GM23338 (cell line): ENCODE measurements at regions not wholly inside any gene's neighbourhood (a gene's known extent, or its start where the extent isn't known, plus 50 kb on each side); places are given as distances from the start of the nearest gene placed in this dataset.

Experiments
- ATAC-seq: fragments of 200-7000 bp; cut with Tn5 transposase; 3 replicates; pipeline ENCODE4 v1.9.1; 2020
- DNase-seq: peaks from one replicate; pipeline ENCODE4 v3.0.0-alpha.2; 2015; ENCODE audit warnings: low spot score
- H2AFZ ChIP-seq: fragments of 200-600 bp; sonication (generic); 2 replicates; pipeline ENCODE4 v1.8.0; 2016; ENCODE audit warnings: antibody characterized with exemption, mild to moderate bottlenecking, moderate library complexity
- H3F3A ChIP-seq: fragments of 200-600 bp; sonication (generic); replicated peaks from 2 replicates; pipeline ENCODE4 v1.8.0; 2017; ENCODE audit warnings: antibody characterized with exemption, mixed run types, low read depth
- H3K27ac ChIP-seq: fragments of 200-600 bp; sonication (generic); 2 replicates; pipeline ENCODE4 v1.6.1; 2016; ENCODE audit warnings: low read depth
- H3K27me3 ChIP-seq: fragments of 200-600 bp; sonication (generic); 2 replicates; pipeline ENCODE4 v1.8.0; 2016; ENCODE audit warnings: mild to moderate bottlenecking, mixed run types, moderate library complexity; ENCODE audit not compliant: insufficient read depth
- H3K36me3 ChIP-seq: fragments of 200-600 bp; sonication (generic); 2 replicates; pipeline ENCODE4 v1.8.0; 2016; ENCODE audit warnings: mild to moderate bottlenecking; ENCODE audit not compliant: insufficient read depth
- H3K4me1 ChIP-seq: fragments of 200-600 bp; sonication (generic); 2 replicates; pipeline ENCODE4 v1.8.0; 2016; ENCODE audit warnings: mild to moderate bottlenecking, moderate library complexity; ENCODE audit not compliant: insufficient read depth
- H3K4me2 ChIP-seq: fragments of 200-600 bp; sonication (generic); 2 replicates; pipeline ENCODE4 v1.7.1; 2017; ENCODE audit warnings: mixed run types
- H3K4me3 ChIP-seq: fragments of 200-600 bp; sonication (generic); 2 replicates; pipeline ENCODE4 v1.6.1; 2016; ENCODE audit warnings: mixed run types
- H3K79me2 ChIP-seq: fragments of 200-600 bp; sonication (generic); replicated peaks from 2 replicates; pipeline ENCODE4 v1.8.0; 2017; ENCODE audit warnings: mild to moderate bottlenecking; ENCODE audit not compliant: insufficient read depth
- H3K9me2 ChIP-seq: fragments of 200-600 bp; sonication (generic); 2 replicates; pipeline ENCODE4 v1.8.0; 2017; ENCODE audit not compliant: insufficient read depth
- H4K20me1 ChIP-seq: fragments of 200-600 bp; sonication (generic); replicated peaks from 2 replicates; pipeline ENCODE4 v1.8.0; 2017; ENCODE audit warnings: mild to moderate bottlenecking; ENCODE audit not compliant: insufficient read depth
- H3K27ac Mint-ChIP-seq: 2 replicates; pipeline ENCODE4 v1.8.0; 2020; ENCODE audit warnings: inconsistent platforms, mild to moderate bottlenecking, moderate library complexity, mixed read lengths
- H3K27me3 Mint-ChIP-seq: 3 replicates; pipeline ENCODE4 v1.8.0; 2022; ENCODE audit warnings: low read depth, mild to moderate bottlenecking, moderate library complexity, mixed read lengths, inconsistent platforms; ENCODE audit not compliant: insufficient read depth, poor library complexity
- H3K36me3 Mint-ChIP-seq: 3 replicates; pipeline ENCODE4 v1.8.0; 2021; ENCODE audit warnings: low read depth, mild to moderate bottlenecking, inconsistent platforms, moderate library complexity, mixed read lengths
- H3K4me1 Mint-ChIP-seq: 3 replicates; pipeline ENCODE4 v1.8.0; 2020; ENCODE audit warnings: mild to moderate bottlenecking, inconsistent platforms, mixed read lengths
- H3K4me3 Mint-ChIP-seq: 3 replicates; pipeline ENCODE4 v1.8.0; 2021; ENCODE audit warnings: moderate library complexity, mild to moderate bottlenecking, inconsistent platforms, mixed read lengths
- H3K9me3 Mint-ChIP-seq: 3 replicates; pipeline ENCODE4 v1.8.0; 2020; ENCODE audit warnings: moderate library complexity, mild to moderate bottlenecking, inconsistent platforms, mixed read lengths
- CREB1 ChIP-seq: fragments of 250-450 bp; sonication (Bioruptor Pico); IDR thresholded peaks from 2 replicates; pipeline ENCODE4 v1.5.0; 2020; ENCODE audit warnings: low read depth, mild to moderate bottlenecking, moderate library complexity
- EZH2 ChIP-seq: fragments of 200-600 bp; sonication (generic); IDR thresholded peaks from one replicate; pipeline ENCODE4 v1.8.0; 2017; ENCODE audit warnings: antibody characterized with exemption, mild to moderate bottlenecking, low read depth; ENCODE audit not compliant: unreplicated experiment
- EZH2phosphoT487 ChIP-seq: fragments of 200-600 bp; sonication (generic); IDR thresholded peaks from one replicate; pipeline ENCODE4 v1.8.1; 2018; ENCODE audit warnings: antibody characterized with exemption; ENCODE audit not compliant: unreplicated experiment
- JUNB ChIP-seq: IDR thresholded peaks from one replicate; pipeline ENCODE4 v1.6.1; 2016; ENCODE audit warnings: antibody characterized with exemption; ENCODE audit not compliant: unreplicated experiment
- NANOG ChIP-seq: IDR thresholded peaks from 2 replicates; pipeline ENCODE4 v1.6.1; 2016; ENCODE audit warnings: antibody characterized with exemption, borderline replicate concordance
- POLR2AphosphoS5 ChIP-seq: IDR thresholded peaks from 2 replicates; pipeline ENCODE4 v1.6.1; 2016; ENCODE audit warnings: antibody characterized with exemption, low read depth
- REST ChIP-seq: IDR thresholded peaks from one replicate; pipeline ENCODE4 v1.6.1; 2018; ENCODE audit warnings: antibody characterized with exemption; ENCODE audit not compliant: unreplicated experiment
- STAT1 ChIP-seq: IDR thresholded peaks from one replicate; pipeline ENCODE4 v1.6.1; 2016; ENCODE audit warnings: antibody characterized with exemption; ENCODE audit not compliant: unreplicated experiment
- ZNF114 ChIP-seq: fragments of 250-450 bp; sonication (Bioruptor Pico); IDR thresholded peaks from 2 replicates; pipeline ENCODE4 v1.5.0; 2020; ENCODE audit warnings: mild to moderate bottlenecking, moderate library complexity
- ZNF331 ChIP-seq: fragments of 250-450 bp; sonication (Bioruptor Pico); IDR thresholded peaks from 2 replicates; pipeline ENCODE4 v1.5.0; 2020; ENCODE audit warnings: low read depth, mild to moderate bottlenecking, moderate library complexity
- ZNF462 ChIP-seq: fragments of 250-450 bp; sonication (Bioruptor Pico); IDR thresholded peaks from 2 replicates; pipeline ENCODE4 v1.5.0; 2020; ENCODE audit warnings: mild to moderate bottlenecking, moderate library complexity
- TF ChIP-seq, protein P1 (sequence below): IDR thresholded peaks from 2 replicates; pipeline ENCODE4 v1.6.1; 2016; ENCODE audit warnings: antibody characterized with exemption
- TF ChIP-seq, protein P2 (sequence below), 2 experiments: fragments of 200-600 bp in 1 of 2; sonication (generic) in 1 of 2; conservative IDR thresholded peaks; 2 replicates each; pipeline versions ENCODE4 v1.5.1 to v1.6.1; 2016 to 2017; ENCODE audit warnings: antibody characterized with exemption in 2 of 2, low read depth in 2 of 2, mild to moderate bottlenecking in 2 of 2, moderate library complexity in 1 of 2

GRCh38 chr6:43884652-43885022 is 114.6 kb downstream of the VEGFA start:
- peaks cover 5% of the 10 kb centered on the region; the same call in 2 of the 3 replicates for H3K4me1 Mint-ChIP-seq
- Histone ChIP-seq H3K4me1 (no peaks in the 10 kb centered on the region), H3K27me3 (no peaks in the 10 kb centered on the region), H4K20me1 (no peaks in the 10 kb centered on the region), H3K79me2 (no peaks in the 10 kb centered on the region), H3K36me3 (no peaks in the 10 kb centered on the region), H2AFZ (no peak overlapping the region), H3K27ac (no peak overlapping the region), H3K4me2 (no peak overlapping the region), H3K4me3 (no peak overlapping the region), H3F3A (no peaks in the 10 kb centered on the region), H3K9me2 (no peaks in the 10 kb centered on the region)
- H3K27ac Mint-ChIP-seq = no peak overlapping the region
- no peaks in the 10 kb centered on the region for H3K9me3 Mint-ChIP-seq
- ATAC-seq (no peak), DNase-seq (no peak)
- H3K36me3 Mint-ChIP-seq = no peaks in the 10 kb centered on the region
- no peak overlapping the region for H3K4me3 Mint-ChIP-seq
- peaks cover 1% of the 10 kb centered on the region for H3K27me3 Mint-ChIP-seq
- TF ChIP-seq ZNF331 (CRISPR knock-in tag) (no peak), NANOG (no peak), EZH2 (no peak), JUNB (no peak), POLR2AphosphoS5 (no peak), EZH2phosphoT487 (no peak), ZNF114 (CRISPR knock-in tag) (no peak), STAT1 (no peak), ZNF462 (no peak), CREB1 (CRISPR knock-in tag) (no peak), REST (no peak)
- TF ChIP-seq, protein P1, sequence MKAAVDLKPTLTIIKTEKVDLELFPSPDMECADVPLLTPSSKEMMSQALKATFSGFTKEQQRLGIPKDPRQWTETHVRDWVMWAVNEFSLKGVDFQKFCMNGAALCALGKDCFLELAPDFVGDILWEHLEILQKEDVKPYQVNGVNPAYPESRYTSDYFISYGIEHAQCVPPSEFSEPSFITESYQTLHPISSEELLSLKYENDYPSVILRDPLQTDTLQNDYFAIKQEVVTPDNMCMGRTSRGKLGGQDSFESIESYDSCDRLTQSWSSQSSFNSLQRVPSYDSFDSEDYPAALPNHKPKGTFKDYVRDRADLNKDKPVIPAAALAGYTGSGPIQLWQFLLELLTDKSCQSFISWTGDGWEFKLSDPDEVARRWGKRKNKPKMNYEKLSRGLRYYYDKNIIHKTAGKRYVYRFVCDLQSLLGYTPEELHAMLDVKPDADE = no peak
- TF ChIP-seq, protein P2, sequence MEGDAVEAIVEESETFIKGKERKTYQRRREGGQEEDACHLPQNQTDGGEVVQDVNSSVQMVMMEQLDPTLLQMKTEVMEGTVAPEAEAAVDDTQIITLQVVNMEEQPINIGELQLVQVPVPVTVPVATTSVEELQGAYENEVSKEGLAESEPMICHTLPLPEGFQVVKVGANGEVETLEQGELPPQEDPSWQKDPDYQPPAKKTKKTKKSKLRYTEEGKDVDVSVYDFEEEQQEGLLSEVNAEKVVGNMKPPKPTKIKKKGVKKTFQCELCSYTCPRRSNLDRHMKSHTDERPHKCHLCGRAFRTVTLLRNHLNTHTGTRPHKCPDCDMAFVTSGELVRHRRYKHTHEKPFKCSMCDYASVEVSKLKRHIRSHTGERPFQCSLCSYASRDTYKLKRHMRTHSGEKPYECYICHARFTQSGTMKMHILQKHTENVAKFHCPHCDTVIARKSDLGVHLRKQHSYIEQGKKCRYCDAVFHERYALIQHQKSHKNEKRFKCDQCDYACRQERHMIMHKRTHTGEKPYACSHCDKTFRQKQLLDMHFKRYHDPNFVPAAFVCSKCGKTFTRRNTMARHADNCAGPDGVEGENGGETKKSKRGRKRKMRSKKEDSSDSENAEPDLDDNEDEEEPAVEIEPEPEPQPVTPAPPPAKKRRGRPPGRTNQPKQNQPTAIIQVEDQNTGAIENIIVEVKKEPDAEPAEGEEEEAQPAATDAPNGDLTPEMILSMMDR (conservative IDR thresholded peaks at IDR 0.05; ENCODE audit: low read depth in 2 of 2) = no peak
